HepG2 (cell line): ENCODE measurements at regions not wholly inside any gene's neighbourhood (a gene's known extent, or its start where the extent isn't known, plus 50 kb on each side); places are given as distances from the start of the nearest gene placed in this dataset.

Experiments used
- REPIN1 ChIP-seq: sonication (generic); formaldehyde crosslinking; IDR thresholded peaks from 2 replicates; pipeline ENCODE4 v1.8.0; 2022; ENCODE audit warnings: missing genetic modification reagents, low read depth, mild to moderate bottlenecking, borderline replicate concordance
- ZC3H4 ChIP-seq: sonication (generic); formaldehyde crosslinking; IDR thresholded peaks from 2 replicates; pipeline ENCODE4 v1.4.0; 2020; ENCODE audit warnings: missing genetic modification reagents, borderline replicate concordance
- ZNF296 ChIP-seq: sonication (generic); formaldehyde crosslinking; conservative IDR thresholded peaks from 2 replicates; pipeline ENCODE4 v1.5.0; 2020; ENCODE audit warnings: mild to moderate bottlenecking, missing genetic modification reagents
- ZNF431 ChIP-seq: sonication (generic); formaldehyde crosslinking; IDR thresholded peaks from 2 replicates; pipeline ENCODE4 v1.9.0; 2022; ENCODE audit warnings: missing genetic modification reagents, low read depth, mild to moderate bottlenecking, borderline replicate concordance
- TF ChIP-seq, protein P1 (sequence below): sonication (generic); formaldehyde crosslinking; IDR thresholded peaks from 2 replicates; pipeline ENCODE4 v1.4.0; 2020; ENCODE audit warnings: mild to moderate bottlenecking, missing genetic modification reagents
- TF ChIP-seq, protein P2 (sequence below): sonication (generic); formaldehyde crosslinking; IDR thresholded peaks from 2 replicates; pipeline ENCODE4 v1.4.0; 2020; ENCODE audit warnings: low read depth, missing genetic modification reagents
- TF ChIP-seq, protein P3 (sequence below): sonication (generic); formaldehyde crosslinking; IDR thresholded peaks from 2 replicates; pipeline ENCODE4 v1.4.0; 2020; ENCODE audit warnings: missing genetic modification reagents; ENCODE audit errors: not compliant biosample characterization

DNA sequence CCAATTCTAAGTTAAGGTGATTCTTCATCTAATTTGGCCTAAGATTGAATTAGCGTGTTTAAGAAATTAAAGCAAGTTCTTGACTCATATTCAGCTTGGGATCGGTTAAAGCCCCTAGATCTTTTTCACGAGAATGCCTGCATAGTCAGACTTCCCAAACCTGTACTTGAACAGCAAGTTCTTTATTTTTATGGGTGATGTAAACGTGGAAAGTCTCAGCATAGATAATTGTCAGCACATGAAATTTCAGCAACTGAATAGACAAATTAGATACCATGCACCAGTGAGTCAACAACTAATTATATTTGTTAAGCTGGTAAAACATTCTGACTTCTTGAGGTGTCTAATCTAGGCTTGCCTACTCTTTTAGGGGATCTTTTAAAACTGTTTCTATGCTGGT, 183.1 kb upstream of the TNFAIP3 start (continued):
- TF ChIP-seq, protein P1, sequence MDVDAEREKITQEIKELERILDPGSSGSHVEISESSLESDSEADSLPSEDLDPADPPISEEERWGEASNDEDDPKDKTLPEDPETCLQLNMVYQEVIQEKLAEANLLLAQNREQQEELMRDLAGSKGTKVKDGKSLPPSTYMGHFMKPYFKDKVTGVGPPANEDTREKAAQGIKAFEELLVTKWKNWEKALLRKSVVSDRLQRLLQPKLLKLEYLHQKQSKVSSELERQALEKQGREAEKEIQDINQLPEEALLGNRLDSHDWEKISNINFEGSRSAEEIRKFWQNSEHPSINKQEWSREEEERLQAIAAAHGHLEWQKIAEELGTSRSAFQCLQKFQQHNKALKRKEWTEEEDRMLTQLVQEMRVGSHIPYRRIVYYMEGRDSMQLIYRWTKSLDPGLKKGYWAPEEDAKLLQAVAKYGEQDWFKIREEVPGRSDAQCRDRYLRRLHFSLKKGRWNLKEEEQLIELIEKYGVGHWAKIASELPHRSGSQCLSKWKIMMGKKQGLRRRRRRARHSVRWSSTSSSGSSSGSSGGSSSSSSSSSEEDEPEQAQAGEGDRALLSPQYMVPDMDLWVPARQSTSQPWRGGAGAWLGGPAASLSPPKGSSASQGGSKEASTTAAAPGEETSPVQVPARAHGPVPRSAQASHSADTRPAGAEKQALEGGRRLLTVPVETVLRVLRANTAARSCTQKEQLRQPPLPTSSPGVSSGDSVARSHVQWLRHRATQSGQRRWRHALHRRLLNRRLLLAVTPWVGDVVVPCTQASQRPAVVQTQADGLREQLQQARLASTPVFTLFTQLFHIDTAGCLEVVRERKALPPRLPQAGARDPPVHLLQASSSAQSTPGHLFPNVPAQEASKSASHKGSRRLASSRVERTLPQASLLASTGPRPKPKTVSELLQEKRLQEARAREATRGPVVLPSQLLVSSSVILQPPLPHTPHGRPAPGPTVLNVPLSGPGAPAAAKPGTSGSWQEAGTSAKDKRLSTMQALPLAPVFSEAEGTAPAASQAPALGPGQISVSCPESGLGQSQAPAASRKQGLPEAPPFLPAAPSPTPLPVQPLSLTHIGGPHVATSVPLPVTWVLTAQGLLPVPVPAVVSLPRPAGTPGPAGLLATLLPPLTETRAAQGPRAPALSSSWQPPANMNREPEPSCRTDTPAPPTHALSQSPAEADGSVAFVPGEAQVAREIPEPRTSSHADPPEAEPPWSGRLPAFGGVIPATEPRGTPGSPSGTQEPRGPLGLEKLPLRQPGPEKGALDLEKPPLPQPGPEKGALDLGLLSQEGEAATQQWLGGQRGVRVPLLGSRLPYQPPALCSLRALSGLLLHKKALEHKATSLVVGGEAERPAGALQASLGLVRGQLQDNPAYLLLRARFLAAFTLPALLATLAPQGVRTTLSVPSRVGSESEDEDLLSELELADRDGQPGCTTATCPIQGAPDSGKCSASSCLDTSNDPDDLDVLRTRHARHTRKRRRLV (CRISPR knock-in tag): no peak
- TF ChIP-seq ZNF431 (CRISPR knock-in tag) (no peak), ZNF296 (CRISPR knock-in tag) (no peak), REPIN1 (CRISPR knock-in tag) (no peak), ZC3H4 (no peak)
- TF ChIP-seq, protein P2, sequence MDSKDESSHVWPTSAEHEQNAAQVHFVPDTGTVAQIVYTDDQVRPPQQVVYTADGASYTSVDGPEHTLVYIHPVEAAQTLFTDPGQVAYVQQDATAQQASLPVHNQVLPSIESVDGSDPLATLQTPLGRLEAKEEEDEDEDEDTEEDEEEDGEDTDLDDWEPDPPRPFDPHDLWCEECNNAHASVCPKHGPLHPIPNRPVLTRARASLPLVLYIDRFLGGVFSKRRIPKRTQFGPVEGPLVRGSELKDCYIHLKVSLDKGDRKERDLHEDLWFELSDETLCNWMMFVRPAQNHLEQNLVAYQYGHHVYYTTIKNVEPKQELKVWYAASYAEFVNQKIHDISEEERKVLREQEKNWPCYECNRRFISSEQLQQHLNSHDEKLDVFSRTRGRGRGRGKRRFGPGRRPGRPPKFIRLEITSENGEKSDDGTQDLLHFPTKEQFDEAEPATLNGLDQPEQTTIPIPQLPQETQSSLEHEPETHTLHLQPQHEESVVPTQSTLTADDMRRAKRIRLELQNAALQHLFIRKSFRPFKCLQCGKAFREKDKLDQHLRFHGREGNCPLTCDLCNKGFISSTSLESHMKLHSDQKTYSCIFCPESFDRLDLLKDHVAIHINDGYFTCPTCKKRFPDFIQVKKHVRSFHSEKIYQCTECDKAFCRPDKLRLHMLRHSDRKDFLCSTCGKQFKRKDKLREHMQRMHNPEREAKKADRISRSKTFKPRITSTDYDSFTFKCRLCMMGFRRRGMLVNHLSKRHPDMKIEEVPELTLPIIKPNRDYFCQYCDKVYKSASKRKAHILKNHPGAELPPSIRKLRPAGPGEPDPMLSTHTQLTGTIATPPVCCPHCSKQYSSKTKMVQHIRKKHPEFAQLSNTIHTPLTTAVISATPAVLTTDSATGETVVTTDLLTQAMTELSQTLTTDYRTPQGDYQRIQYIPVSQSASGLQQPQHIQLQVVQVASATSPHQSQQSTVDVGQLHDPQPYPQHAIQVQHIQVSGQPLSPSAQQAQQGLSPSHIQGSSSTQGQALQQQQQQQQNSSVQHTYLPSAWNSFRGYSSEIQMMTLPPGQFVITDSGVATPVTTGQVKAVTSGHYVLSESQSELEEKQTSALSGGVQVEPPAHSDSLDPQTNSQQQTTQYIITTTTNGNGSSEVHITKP (CRISPR knock-in tag): no peak
- TF ChIP-seq, protein P3, sequence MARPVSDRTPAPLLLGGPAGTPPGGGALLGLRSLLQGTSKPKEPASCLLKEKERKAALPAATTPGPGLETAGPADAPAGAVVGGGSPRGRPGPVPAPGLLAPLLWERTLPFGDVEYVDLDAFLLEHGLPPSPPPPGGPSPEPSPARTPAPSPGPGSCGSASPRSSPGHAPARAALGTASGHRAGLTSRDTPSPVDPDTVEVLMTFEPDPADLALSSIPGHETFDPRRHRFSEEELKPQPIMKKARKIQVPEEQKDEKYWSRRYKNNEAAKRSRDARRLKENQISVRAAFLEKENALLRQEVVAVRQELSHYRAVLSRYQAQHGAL (CRISPR knock-in tag): no peak
- TF ChIP-seq, all 625 proteins: peak for 0
